NCI-H2107 (cell line): ENCODE measurements at regions not wholly inside any gene's neighbourhood (a gene's known extent, or its start where the extent isn't known, plus 50 kb on each side); places are given as distances from the start of the nearest gene placed in this dataset.
"Not testable (repeated sequence)": the region's sequence is repeated elsewhere in the genome, so short reads cannot be mapped to it uniquely, and the experiment has no call there.

Experiments used
- DNase-seq: peaks from one replicate; lab custom pipeline; 2025; lab: John Stamatoyannopoulos, UW

DNA sequence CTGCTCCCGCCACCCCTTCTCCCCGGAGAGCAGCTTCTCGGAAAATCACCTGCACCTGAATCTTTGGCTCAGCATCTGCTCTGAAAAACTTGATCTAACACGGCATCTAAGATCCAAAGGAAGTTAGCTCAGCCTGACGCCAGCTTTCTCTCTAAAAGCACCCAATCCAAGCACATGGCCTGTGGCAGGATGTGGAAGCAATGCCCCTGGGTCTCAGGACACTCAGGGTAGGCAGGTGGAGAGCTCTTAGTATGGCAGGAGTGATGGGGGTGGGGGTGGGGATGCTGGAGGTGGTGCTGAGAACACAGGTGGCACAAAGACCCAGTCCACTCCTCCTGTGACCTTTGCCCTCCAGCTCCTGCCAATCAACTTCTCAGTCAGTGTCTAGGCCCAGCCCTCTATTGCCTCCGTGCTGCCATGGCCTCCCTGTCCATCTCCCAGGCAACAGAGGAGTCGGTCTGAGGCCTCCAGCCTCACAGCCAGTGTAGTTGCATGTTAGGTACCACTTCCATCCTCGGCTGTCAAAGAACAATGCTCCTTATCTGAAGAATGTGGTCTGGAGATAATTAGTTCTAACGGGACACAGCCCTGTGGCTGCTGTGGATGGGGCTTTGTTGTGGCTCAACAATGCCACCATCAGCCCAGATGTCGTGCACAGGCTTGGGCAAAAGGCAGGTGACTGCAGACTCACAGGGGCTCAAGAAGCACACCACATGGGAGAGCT is 180.0 kb upstream of the C14orf180 start:
- no peak for DNase-seq

DNA sequence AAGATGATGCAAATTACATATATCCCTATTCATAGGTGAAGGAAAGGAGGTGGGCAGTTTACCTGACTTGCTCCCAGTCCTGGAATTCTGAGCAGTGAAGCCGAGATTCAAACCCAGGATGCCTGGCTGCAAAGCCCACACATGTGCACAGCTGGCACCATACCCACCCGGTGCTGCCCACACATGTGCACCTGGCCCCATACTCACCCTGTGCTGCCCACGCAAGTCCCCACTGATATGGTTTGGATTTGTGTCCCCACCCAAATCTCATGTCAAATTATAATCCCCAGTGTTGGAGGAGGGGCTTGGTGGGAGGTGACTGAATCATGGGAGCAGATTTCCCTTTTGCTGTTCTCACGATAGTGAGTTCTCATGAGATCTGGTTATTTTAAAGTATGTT is 179.2 kb upstream of the C14orf180 start:
- DNase-seq = no peak

DNA sequence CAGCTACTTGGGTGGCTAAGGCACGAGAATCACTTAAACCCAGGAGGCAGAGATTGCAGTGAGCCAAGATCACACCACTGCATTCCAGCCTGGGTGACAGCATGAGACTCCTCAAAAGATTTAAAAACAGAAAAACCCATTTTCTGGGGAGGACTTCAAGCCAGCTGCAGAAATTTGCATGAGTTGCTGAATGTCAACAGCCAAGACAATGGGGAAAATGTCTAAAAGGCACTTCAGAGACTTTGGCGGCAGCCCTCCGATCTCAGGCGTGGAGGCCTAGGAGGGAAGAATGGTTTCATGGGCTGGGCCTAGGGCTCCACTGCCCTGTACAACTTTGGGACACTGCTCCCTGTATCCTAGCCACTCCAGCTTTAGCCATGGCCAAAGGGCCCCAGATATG is 177.8 kb upstream of the C14orf180 start:
- DNase-seq = no peak

DNA sequence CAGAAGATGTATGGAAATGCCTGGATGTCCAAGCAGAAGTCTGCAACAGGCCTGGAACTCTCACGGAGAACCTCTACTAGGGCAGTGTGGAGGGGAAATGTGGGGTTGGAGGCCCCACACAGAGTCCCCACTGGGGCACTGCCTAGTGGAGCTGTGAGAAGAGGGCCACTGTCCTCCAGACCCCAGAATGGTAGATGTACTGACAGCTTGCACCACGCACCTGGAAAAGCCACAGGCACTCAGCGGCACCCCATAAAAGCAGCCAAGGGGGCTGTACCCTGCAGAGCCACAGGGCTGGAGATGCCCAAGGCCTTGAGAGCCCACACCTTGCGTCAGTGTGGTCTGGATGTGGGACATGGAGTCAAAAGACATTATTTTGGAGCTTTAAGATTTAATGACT is 177.3 kb upstream of the C14orf180 start:
- DNase-seq = not testable (repeated sequence)

DNA sequence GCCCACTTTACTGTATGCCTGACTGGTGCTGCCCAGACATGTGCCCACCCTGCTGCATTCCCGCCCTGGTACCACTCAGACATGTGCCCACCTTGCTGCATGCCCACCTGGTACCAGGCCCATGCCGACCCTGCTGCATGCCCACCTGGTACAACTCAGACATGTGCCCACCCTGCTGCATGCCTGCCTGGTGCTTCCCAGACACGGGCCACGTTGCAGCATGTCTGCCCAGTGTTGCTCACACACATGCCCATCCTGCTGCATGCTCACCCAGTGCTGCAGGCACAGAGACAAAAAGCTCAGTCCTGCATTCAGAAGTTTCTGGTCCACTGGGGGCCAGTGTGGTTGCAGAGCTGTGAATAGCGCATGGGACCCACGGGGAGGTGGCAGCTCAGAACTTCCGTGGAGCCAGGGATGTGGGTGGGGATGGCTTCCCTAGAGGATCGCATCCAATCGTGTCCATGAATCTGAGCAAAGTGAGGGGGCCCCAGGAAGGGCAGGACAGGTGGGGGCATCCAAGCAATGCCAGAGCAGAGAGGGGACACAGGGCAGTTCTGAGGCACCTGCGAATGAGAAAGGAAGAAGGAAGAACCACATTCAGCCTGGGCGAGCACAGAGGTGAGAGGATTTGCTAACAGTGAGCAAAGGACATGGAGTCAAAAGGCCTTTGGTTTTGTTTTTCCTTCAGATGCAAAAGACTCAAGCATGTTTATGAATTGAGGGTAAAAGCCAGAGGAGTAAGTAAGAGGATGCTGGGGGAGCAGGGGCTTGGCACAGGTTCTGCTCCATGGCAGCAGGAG is 175.9 kb upstream of the C14orf180 start:
- no peak for DNase-seq

DNA sequence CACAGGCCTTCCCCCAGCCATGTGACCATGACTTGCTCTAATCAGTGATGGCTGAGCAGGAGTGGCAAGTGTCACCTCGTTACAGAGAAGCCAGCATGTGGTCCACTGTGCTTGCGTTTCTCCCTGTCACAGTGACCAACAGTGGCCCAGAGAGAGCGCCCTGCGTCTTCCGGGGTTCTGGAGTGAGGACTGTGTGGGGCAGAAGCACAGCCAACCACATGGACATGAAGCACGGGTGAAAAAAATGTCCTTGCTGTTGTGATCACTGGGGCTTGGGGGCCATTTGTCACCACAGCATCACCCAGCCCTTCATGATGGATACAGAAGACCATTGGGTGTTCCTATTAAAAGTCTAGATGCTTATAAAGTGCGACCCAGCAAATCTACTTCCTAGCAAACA is 174.6 kb upstream of the C14orf180 start:
- no peak for DNase-seq

DNA sequence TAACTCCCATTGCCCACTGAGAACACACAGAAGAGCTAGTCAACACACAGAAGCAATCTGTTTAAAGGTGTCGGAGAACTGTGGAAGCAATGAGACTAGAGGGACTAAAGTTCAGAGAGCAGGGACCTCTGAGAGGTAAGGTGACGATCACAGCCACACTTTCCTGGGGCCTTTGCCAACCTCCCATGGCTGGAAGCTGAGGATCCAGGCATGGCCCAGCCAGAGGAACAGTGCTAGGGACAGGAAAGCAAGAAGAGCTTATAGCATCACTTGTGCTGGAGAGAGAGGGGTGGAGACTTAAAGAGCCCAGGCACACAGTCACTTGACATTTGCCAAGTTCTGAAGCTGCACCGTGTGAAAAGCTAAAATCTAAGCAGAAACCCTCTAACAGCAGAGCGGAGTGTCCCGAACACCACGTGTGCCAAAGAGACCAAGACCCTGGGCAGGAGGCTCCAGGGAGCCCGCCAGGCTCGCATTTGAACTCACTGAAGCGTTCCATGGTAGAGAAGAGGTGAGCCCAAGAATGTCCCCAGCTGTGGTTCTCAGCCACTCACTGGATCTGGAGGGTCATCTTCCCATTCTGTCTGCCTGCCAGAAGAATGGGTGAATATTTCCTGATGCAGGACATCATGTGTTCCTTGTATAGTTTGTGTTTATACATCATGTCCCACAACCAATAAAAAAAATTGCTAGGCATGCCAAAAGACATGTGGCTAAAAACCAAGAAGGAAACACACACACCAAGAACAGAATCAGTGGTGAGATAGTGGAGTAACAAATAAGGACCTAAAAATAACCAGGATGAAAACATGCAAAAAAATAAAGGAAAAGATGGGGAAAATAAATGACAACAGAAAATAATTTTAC is 174.0 kb upstream of the C14orf180 start:
- DNase-seq = no peak

DNA sequence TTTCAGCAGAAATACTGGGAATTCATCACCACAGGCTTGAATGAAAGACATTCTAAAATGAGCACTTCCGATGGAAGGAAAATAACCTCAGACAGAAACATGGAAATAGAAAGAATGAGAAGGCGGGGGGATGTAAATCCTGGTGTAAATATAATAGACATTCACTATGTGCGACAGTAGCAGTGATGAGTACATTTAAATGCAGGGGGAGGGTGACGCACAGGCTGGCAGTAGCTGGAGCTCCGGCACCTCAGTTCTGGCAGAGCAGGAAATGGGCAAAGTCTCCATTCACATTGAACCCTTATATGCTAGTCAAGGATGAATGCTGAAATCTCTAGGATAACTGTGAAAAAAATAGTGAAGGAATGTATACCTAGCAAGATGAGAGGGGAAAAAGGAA is 172.7 kb upstream of the C14orf180 start:
- no peak for DNase-seq

DNA sequence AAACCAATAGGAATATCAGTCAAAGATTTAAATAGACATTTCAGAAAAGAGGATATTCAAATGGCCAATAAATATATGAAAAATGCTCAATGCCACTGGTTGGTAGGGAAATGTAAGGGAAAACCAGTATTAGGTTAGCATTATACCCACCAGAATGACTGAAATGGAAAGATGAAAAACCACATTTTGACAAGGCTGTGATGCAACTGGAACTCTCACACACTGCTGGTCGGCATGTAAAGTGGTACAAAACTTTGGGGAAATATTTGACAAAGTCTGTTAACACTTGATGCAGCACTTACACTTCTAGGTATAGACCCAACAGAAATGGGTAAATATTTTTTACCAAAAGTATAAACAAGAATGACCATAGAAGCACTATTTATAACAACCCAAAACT is 163.2 kb upstream of the C14orf180 start:
- no peak for DNase-seq

DNA sequence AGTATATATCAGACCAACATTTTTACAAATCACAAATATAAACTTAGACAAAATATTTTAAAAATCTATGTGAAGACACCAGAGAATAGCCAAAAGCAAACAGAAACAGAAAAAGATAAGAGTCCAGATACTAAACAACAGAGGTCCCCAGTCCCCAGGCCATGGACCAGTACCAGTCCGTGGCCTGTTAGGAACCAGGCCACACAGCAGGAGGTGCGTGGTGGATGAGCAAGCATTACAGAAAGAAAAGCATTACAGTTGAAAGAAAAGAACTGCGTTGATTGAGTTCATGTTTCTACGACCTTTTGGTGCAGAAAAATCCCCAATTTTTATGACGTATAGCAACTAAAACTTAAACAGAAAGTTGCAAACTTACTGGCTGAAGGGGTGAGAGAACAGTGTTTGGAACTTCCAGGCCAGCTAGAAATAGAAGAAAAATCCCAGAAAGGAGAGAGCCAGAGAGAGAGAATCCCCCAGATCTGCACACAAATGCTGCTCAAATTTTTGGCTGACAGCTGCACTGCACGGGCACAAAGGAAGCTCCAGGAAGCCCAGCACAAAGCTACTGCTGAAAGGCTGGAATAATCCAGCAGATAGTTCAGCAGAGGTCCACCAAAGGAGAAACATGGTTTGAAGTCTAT is 159.6 kb upstream of the C14orf180 start:
- no peak for DNase-seq

DNA sequence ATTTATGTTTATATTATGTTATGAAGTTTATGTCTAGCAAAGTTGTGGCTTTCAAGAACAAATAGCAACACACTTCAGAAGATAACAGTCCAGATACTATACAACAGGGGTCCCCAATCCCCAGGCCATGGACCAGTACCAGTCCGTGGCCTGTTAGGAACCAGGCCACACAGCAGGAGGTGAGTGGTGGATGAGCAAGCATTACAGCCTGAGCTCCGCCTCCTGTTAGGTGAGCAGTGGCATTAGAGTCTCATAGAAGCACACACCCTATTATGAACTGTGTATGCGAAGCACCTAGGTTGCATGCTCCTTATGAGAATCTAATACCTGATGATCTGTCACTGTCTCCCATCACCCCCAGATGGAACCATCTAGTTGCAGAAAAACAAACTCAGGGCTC is 159.0 kb upstream of the C14orf180 start:
- DNase-seq = not testable (repeated sequence)

DNA sequence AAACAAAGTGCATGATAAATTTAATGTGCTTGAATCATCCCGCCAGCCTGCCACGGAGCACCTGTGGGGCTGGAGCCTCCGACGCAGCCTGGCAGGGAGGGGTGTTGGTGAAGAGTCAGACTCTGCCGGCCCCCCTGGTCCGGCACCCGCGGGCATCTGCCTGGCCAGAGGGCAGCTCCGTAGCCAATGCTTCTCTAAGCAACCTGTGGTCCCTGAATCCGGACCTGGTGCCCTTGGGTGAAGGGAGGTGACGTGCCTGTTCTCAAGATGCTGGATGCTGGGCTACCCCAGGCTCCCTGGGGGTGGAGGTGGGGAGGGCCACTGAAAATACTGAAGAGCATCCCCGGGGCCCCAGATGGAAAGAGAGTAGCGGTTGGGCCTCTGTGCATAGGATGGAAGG is 158.6 kb upstream of the C14orf180 start:
- no peak for DNase-seq

DNA sequence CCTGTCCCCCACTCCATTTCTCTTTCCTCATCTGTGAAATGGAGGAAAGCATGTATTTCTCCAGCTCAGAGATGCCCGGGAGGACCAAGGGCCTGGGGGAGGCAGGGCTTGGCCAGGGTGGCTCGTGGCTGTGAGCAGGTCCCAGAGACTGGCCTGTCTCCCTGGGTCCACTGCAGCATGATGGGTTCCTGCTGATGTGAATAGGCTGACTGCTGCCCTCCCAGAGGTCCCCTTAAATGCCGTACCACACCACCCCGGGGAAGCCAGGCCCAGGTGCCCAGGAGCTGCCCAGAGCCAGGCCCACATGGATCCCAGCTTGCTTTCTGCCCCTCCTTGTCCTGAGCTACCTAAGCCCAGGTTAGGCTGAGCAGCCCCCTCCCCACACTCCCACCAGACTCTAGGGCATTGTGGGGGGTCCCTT is 158.2 kb upstream of the C14orf180 start:
- DNase-seq = no peak

DNA sequence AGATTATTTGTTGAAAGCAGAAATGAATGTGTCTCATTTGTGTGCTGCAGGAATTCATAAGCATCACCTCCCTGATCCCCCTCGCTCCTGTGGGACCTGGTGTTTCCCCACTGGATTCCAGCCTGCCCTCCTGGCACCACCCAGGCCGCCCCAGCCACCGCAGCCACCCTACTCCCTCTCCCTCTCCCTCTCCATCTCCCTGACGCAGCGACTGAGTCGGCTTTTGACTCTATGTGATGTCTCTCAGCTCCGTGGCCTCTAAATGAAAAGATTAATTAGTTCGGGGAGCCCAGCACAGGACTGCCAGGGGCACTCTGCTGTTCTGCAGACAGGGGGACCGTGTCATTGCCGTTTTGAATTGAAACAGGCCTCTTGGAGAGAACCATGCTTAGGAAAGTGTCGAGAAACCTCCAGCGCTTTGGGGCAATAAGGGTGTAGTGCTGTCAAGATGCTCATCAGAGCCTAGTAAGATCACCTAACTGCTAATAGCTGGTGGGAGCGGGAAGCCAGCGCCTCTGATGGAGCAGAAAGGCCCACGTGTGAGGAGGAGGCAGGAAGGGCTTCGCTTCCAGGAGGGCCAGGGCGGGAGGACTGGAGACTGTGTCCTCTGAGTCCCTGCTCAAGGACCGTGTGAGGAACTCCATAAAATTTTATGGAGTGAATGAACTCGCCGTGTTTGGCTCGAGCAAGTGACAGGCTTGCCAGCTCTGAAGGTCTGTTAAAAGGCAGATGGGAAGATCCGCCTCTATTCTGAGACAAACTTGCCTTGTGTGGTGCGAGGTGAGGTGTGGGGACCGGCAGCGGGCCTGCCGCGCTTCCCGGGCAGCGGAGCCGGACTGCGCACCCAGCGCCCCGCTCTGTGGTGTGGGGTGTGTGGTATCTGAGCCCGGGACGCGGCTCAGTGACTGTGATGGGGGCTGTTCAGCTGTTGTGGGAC is 157.4 kb upstream of the C14orf180 start:
- no peak for DNase-seq

DNA sequence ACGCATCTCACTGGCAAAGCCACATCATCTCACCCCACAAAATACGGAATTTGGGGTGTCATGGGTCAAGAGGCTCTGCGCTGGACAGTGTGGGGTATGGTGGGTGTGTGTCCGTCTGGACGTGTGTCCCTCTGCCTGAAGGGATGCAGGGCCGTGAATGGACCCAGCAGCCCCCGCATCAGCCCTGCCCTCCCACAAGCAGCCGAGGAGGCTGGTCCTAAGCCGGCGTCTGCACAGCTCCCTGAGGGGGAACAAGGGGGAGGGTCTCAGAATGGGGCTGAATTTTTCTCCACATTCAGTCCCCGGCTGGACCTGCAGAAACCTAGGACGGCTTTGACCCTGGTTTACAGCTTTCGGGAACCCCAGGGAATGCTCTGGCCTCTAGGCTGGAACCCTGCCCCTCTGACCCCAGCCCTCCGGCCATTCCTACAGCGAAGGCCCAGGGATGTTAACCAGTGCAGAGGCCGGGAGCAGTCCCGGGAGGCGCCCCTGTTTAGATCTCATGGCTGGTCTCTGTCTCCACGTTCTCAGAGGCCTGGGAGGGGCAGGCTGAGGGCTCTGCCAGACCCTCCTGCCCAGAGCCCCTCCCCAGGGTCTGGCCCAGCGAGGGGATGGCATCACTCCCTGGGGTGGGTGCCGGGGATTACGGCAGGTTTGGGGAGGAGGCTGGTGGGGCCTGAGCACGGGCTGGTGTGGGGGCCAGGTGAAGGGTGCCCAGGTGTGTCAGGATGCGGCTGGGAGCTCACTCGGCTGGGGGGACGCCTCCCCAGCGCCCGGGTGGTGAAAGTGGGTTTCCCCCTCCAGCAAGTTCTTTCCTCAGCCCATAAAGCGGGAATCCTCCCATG is 156.5 kb upstream of the C14orf180 start:
- no peak for DNase-seq

DNA sequence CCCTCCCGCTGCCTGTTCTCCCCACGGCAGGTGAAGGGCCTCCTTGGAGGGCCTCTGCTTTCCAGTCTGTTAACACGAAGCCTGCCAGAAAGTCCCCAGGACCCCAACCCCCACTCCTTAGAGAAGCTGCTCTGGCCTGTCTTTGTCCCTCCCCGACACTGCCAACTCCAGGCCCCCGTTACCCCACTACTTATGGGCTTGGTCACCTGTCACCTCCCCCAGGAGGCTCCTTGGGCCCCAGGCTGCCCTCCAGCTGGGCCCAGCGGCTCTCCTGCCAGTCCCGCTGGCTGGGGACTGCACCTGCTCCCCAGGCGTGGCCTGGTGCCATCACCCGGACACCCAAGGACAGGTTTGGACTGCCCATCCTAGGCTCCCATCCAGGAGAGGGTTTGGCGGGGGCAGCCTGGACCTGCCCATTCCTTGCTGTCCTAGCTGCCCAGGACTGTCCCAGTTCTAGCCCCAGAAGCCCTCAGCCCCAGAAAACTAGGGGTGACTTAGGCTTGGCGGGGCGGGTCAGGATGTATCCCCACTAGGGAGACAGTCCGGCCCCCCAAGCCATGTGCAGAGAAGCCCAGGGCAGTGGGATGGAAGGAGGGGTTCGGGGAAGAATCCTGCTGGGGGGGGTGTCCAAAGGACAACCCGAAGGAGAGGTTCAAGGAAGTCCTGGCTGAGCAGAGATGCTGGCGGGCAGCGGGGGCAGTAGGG is 155.7 kb upstream of the C14orf180 start:
- DNase-seq = no peak

DNA sequence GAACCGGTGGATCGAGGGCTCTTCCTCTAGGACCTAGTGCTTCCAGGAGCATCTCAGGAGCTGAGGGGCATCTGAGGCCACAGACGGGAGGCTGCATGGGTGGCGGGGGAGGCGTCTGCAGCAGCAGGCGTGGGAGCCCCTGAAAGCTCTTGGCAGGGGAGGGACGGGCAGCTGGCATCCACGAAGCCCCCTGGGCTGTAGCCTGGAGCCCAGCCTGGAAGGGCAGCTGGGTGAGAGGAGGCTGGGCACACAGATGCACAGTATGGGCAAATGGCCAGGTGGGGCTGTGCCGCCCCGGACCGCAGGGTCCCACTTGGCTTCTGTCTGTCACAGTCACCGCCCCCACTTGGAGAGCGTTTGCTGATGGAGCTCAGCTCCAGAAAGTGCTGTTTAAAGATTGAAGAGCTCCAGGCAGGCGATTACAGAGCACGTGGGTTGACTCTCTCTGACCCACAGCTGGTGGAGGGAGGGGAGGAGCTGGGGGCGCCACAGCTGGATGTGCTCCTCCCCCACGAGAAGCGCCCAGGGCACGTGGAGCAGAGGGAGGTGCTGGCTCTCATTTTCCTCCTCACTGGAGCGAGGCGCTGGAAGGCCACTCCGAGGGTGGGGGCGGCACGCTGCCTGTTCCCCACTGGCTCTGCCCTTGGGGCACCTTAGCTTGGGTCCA is 155.0 kb upstream of the C14orf180 start:
- no peak for DNase-seq

DNA sequence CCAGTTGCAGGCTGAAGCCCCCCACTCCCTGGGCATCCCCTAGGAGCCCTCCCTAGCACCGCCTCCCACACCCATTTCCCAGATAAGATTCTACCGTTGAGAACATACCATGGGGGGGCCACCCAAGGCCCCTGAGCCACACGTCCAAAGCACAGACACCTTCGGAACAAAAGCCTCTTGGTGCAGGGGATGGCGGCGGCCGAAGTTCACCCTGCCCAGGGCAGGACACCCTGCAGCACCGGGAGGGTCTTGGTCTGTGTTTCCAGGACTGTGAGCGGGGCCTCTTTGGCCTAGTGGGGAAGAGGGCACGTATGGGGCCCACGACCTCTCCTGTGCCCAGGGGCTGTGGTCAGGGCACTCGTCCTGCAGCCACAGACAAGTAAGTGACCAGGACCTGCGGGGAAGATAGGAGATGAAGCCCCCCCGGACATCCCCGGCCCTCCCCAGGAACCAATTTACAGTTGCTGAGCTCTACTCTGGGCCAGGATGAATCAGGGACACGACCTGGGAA is 154.3 kb upstream of the C14orf180 start:
- no peak for DNase-seq
